ENCODE measurements at regions not wholly inside any gene's neighbourhood (a gene's known extent, or its start where the extent isn't known, plus 50 kb on each side); places are given as distances from the start of the nearest gene placed in this dataset.
"Not testable (repeated sequence)": the region's sequence is repeated elsewhere in the genome, so short reads cannot be mapped to it uniquely, and the experiment has no call there.

DNA sequence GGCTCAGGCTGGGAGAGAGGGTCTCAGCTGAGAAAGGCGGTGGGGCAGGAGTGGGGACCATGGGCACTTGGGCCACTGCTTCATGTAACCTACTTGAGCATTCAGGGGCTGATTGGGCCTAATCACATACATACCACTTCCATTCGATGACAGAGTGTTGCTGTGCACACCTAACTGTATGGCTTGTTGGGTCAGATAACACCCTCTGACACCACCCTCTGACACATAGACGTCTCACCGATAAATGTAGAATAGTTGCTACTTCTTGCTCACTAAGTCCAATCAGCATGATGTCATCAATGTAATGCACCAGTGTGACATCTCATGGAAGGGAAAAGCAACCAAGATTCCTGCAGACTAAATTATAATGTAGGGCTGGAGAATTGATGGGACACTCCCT, 252.9 kb upstream of the SGCG start:
- TF ChIP-seq, protein P1, sequence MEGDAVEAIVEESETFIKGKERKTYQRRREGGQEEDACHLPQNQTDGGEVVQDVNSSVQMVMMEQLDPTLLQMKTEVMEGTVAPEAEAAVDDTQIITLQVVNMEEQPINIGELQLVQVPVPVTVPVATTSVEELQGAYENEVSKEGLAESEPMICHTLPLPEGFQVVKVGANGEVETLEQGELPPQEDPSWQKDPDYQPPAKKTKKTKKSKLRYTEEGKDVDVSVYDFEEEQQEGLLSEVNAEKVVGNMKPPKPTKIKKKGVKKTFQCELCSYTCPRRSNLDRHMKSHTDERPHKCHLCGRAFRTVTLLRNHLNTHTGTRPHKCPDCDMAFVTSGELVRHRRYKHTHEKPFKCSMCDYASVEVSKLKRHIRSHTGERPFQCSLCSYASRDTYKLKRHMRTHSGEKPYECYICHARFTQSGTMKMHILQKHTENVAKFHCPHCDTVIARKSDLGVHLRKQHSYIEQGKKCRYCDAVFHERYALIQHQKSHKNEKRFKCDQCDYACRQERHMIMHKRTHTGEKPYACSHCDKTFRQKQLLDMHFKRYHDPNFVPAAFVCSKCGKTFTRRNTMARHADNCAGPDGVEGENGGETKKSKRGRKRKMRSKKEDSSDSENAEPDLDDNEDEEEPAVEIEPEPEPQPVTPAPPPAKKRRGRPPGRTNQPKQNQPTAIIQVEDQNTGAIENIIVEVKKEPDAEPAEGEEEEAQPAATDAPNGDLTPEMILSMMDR (IDR thresholded peaks at IDR 0.05; ENCODE audit: low read length), result not testable (repeated sequence)
- TF ChIP-seq EZH2 (IDR thresholded peaks at IDR 0.05; ENCODE audit: borderline replicate concordance, low read length), result not testable (repeated sequence)
